ENCODE measurements at regions not wholly inside any gene's neighbourhood (a gene's known extent, or its start where the extent isn't known, plus 50 kb on each side); places are given as distances from the start of the nearest gene placed in this dataset.
"Not testable (repeated sequence)": the region's sequence is repeated elsewhere in the genome, so short reads cannot be mapped to it uniquely, and the experiment has no call there.

DNA sequence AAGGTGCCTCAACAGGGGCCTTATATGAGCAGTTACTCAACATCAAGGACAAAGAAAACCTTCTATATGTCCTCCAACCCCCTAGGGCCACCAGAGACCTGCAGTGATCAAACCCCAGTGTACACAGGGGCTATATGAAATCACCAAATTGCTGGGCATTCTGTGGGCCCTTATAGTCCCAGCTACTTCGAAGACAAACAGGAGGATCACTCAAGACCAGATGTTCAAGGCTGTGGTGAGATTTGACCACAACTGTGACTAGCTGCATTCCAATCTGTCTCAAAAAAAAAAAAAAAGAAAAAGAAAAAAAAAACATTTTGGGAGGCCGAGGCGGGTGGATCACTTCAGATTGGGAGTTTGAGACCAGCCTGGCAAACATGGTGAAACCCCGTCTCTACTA, 51.0 kb upstream of the PRB2 start:
- no peak for DNase-seq (ENCODE audit: low spot score)

DNA sequence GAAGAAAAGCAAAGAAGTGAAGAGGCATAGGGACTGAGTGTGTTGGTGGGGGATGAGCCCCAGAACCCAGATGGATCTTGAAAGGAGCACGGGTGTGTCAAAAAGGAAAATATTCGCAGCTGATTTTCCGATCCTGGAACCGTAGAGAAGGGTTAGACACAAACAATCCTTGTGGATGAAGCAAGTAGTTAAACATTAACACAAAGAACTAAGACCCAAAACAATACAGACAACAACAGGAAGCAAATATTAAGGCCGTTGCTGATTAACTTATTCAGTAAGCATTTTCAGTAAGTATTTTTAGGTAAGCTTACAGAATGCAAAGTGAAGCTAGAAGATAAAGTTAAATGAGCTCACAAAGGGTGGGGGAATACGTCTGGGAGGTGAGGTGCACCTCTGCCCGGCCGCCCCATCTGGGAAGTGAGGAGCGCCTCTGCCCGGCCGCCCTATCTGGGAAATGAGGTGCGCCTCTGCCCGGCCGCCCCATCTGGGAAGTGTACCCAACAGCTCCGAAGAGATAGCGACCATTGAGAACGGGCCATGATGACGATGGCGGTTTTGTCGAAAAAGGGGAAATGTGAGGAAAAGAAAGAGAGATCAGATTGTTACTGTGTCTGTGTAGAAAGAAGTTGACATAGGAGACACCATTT, 62.8 kb upstream of the PRB2 start:
- DNase-seq (ENCODE audit: low spot score) = no peak

DNA sequence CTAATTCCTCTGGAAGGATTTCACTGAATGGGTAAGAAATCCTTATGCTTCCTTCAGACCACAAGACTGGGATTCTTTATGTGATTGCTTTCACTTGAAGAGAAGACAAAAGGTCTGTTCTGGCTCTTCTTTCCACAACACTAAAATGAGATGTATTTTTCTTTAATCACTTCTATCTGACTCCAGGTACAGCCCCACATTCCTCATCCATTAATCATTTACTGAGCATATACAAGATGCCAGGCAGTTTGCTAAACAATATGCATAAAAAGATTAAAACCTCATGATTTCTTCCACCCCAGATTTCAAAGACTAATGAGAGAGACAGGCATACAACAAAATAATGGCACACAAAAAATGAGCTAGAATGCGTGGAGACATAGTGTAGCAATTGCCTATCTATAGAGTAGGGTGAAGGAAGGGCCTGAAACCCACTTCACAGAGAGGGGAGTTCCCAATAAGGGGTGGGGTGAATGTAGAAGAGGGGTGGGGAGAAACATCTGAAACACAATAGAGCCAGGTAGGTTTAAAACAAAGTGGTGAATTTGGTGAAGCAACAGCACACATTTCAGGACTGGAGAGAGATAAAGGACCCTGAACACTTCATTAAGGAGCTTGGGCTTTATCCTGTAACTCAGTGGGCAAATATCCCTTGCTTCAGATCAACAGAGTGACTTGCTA, 65.1 kb upstream of the PRB2 start:
- DNase-seq (ENCODE audit: low spot score) = no peak

DNA sequence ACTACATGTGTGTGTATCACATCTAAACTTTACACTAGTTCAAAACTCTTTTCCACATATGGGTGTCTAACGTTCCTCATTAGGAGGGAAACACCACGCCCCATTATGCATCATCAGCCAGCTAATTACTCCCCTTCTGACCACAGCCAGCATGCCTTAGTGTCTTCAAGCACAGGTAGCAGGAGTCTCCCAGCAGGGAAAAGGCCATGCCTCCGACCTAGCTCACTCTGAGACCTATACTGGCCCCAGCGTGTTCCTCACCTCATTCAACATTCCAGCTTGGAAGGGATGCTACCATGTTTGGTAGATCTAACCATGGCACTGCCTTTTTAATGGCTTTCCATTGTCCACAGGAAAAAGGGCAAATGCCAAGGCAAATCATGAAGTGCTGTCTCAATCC, 66.1 kb upstream of the PRB2 start:
- no peak for DNase-seq (ENCODE audit: low spot score)

DNA sequence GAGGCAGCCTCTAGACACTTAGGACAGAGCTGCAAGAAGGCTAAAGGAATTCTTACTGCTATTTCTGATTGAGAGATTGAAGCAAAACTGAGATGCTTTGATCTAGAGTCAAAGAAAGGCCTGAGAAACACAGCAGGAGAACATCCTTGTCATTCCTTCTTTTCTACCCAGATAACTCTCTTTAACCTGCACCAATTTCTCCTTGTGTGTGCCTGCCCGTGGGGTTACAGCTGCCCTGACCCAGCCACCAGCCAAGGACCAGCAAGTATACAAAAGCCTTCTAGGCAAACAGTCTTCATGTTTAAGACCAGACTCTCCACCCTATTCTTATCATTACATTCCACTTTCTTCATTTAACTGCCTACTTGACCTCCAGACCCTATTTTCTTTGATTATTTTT, 81.7 kb upstream of the PRB2 start:
- no peak for DNase-seq (ENCODE audit: low spot score)

DNA sequence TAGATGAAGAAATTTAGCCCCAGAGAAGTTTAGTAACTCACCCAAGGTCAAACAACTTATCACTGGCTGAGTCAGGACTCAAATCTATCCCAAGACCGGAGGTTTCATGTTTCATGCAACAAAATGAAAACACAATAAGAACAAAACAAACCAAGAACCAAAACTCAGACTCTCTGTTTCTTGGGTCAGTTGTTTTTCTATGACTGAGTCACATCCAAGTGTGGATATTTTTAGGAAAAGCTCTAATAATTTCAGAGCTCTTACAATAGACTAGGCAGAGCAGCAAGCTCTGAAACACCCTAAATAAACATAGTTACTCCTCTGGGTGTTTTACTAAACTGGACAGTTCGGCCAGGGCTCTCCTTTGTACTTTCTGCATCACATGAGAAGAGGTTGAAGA, 87.6 kb upstream of the PRB2 start:
- DNase-seq (ENCODE audit: low spot score) = no peak

DNA sequence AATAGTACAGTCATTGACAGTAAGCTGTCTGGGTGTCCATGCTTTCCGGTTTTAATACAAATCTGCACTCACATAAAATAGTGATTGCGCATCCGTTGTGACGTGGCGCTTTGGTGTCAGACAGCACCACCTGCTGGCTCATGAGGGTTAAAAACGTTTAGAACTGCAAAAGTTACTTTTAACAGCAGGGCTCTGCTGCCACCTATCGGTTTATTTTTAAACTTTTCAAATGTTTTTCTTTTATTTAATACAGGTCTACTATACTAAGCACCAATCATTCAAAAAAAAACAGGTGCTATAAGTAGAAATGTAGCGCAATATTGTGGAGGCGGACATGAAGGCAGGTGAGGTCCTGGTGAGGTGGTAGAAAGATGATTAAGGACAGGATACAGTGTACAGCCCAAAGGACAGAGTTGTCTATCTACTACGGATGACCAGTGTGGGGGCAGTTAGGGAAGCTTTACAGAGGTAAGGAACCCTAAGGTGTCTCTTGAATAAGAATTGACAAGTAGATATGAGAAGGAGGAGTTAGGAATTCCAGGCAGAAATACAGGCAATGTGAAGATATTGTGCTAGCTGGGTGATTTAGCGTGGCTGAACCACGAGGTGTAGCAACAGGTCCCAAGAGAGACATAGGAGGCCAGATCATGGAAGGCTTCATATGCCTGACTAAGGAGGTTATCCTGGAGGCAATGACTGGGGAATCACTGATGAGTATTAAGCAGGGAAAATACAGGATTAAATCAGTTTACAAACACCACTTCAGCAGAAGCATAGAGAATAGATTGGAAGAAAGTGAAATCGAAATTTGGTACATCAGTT, 91.5 kb upstream of the PRB2 start:
- peak; percentile 83 for DNase-seq (ENCODE audit: low spot score)

DNA sequence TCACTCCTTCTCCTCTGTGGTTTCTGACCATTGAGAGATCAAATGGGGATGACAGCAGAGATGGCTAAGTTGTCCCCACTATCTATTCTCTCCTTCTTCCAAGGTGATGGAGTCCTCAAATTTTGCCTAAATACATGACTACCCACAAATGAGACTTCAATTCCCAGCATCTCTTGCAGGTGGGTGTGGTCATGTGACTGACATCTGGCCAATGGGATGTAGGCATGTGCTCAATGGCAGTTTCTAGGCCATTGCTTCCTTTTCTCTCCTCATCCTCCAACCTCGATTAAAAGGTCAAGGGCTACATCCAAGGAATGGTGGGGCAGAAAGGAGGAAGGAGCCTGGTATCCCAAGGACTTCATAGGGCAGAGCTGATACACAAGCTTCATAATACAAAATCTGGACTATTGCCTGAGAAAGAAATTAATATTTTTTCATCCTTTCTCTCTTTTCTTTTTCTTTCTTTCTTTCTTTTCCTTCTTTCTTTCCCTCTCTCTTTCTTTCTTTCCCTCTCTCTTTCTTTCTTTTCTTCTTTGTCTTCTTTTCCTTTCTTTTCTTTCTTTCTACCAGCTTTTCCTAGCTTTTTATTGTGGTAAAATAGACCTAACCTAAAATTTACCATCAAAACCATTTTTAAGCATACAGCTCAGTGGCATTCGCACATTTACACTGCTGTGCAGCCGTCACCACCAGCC, 100.9 kb upstream of the PRB2 start:
- no peak for DNase-seq (ENCODE audit: low spot score)

DNA sequence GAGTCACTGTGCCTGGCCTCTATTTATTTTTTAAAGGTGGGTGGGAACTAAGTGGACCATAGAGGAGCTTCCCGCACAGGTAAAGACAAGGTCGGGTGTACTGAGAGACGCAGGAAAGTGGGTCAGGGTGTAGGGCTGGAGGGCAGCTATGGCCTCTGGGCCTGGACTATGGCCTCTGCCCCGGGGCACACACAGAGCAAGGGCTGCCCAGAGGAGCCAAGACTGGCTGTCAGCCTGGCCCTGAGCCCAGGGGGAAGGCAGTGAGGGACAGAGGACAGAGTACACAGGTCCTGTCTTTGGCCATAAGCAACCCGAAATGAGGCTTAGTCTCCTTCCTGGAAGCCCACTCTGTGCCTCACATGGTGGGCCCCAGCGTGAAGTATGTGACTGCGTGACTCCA, 102.1 kb upstream of the PRB2 start:
- DNase-seq (ENCODE audit: low spot score) = no peak

DNA sequence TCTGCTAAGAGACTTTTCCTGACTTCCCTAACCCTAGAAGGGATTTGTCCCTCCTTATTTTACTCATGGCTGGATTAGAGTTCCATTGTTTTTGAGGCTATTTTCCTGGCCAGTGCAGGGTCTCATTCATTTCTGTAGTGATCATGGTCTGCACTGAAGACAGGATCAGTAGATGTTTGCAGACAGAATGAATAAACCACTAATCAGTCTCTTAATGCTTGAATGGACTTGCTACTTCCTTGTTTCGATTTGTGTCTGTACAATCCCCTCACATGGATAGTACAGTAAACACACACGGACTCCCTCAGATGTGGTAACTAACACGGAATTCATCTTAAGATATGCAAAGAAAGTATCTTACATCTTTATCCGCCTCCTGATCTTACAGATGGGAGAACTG, 102.6 kb upstream of the PRB2 start:
- DNase-seq (ENCODE audit: low spot score) = no peak

DNA sequence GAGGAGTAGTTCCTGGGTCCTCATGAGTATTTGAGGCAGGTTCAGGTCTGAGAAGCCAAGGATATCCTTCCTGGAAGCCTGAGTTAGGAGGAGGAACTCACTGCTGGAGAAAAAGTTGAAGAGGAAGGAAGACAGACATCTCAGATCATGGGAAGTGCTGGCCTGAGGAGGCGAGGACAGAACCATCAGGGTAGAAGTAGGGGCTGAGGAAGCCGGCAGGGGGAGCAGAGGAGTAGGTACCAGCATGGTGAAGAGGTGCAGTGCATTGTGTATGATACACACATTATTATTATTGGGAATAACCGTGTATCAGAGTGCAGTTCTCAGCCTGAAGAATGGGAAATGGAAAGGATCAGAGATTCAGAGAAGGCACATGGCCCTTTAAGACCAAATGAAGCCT, 103.2 kb upstream of the PRB2 start:
- not testable (repeated sequence) for DNase-seq (ENCODE audit: low spot score)

DNA sequence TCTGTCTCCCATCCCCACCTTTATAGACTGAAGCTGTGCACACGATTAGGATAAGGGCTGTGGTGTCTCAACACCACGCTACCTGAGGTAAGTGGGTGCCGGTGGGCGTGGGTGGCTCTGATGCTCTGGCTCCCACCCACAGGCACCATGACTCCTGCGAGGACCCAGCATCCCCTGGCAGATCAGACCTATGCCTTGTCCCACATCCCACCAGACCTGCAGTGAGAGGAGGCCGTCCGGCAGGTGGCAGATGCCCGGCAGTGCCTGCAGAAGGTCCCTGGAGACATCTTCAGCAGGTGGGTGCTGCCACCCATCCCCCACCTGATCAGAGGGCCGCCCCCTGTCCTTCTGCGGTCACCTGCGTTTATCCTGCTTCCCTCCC, 104.4 kb upstream of the PRB2 start:
- no peak for DNase-seq (ENCODE audit: low spot score)

DNA sequence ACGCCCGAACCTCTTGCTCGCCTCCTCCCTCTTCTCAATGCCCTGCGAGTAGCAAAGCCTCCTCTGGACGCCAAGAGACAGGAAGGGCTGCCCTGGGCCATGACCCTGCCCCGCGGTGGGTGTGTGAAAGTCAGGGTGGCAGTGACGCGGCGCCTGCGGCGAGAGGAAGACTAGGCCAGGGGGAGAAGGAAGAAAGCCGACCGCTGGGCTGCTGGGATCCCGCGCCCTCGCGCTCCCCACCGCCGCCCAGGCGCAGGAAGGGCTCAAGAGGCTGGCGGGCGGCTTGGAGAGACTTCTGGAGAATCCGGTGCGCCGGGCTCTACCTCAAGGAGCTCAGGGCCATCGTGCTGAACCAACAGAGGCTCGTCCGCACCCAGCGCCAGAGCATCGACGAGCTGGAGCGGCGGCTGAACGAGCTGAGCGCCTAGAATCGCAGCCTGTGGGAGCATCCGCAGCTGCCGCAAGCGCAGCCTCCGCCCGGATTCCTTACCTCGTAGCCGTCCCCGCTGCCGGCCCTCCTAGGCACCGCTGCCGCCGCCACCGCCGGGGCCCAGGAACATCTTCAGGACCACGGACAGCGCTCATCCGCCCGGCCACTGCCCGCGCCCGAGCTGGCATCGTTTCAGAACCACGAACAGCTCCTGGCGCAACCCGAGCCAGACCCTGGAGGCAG, 105.0 kb upstream of the PRB2 start:
- DNase-seq (ENCODE audit: low spot score) = peak; percentile 84

DNA sequence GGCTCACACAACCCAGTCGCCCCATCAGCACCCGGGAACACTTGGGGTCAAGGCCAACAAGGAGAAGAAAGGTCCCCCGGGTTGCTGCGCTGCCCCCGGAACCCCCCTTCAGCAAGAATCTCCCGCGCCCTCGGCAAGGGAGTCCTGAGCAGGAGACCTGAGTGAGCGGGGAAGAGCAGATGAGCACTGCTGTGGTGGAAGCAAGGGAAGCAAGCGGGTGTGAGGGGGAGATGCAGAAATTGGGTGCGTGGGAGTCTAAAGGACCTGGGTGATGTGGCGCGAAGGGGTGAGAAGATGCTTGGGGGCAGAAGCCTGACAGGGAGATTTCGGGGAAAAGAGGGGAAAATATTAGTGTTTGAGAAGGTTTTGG, 105.5 kb upstream of the PRB2 start:
- DNase-seq (ENCODE audit: low spot score) = no peak

DNA sequence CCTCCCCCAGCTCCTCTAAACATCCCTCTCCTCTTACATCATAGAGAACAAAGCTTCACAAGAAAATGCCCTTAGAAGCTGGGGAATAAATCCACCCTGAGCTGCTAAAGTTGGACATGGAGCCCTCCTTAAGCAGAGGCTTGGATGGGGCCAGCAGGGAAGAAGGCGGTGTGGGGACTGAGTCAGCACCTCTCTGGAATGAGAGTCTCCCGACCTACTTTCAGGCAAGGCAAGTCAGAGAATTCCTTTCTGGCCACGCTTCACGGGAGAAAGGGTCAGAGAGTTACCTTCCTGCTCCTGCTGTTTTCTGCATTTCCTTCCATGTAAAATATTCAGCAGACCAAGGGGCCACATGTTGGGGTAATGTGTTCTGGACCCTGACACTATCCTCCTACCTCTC, 113.3 kb upstream of the PRB2 start:
- no peak for DNase-seq (ENCODE audit: low spot score)

DNA sequence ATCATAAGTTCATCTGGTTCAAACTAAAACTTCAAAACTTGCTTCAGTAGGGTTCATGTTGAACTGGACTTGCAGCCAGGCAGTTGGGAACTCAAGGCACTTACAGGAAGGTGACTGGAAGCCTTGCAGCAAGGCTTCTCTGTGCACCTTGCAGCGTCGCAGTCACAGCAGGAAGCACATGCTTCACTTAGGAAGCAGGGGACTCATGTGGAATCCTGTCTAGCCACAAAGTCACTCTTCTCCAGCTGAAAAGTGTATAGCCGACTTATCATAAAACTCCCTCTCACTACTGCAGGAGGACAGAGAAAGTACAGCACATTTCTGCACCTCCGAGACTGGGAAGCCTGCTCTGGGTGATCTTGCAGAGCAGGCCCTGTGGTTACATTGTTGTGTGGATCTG, 114.0 kb upstream of the PRB2 start:
- DNase-seq (ENCODE audit: low spot score) = no peak

DNA sequence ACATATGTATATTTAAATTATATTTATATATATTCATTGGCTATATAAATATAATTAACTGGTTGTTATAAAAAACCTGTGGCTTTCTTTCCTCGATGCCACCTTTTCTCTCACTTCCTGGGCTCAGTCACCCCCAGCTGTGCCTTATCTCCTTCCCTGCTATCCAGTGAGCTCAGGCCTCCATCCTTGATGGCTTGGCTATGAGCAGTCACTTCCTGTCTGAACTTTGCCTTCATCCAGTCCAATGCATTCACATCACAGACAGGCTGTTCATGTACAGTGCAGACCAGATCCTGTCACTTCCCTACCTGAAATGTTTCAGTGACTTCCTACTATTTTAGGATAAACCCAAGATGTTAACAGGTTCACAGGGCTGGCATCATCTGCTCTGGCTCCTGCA, 115.3 kb upstream of the PRB2 start:
- no peak for DNase-seq (ENCODE audit: low spot score)

DNA sequence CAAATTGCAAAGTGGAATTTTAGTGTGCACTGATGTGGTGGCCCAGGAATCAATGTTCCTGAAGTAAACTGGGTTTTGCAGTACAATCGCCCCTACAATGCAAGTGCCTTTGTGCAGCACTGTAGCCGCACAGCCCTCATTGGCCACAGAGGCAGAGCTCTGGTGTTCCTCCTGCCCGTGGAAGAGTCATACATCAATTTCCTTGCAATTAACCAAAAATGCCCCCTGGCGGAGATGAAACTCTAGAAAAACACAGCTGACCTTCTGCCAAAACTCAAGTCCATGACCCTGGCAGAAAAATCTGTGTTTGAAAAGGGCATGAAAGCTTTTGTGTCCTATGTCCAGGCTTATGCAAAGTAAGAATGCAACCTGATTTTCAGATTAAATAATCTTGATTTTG, 117.9 kb upstream of the PRB2 start:
- DNase-seq (ENCODE audit: low spot score) = no peak

DNA sequence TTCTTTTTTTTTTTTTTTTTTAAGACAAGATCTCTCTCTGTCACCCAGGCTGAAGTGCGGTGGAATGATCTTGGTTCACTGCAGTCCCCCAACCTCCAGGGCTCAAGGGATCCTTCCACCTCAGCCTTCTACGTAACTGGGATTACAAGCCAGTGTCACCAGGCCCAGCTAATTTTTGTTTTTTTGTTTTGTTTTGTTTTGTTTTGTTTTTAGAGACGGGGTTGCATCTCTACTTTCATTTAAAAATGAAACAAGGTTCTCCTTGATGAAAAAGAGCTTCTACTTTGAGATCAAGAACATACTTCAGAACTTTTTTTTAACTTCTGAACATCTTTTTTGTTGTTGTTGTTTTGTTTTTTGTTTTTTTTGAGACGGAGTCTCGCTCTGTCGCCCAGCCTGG, 121.7 kb upstream of the PRB2 start:
- DNase-seq (ENCODE audit: low spot score) = no peak

DNA sequence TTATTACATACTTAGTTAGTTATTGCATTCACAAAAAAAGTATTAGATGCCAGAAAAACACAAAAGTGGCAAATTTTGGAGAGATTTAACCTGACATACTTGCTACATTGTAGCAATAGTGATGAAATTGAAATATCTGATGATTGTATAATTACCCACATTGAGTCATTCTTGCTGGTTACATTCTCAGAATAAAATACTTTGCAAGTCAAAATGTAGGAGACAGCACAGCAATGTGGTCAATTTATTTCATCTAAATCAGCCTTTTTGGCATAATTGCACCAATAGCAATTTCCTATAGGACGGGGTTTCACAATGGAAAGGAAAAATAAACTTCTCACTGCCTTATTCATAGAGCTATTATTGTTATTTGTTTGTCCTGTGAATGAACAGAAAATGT, 125.0 kb upstream of the ETV6 start:
- no peak for DNase-seq (ENCODE audit: low spot score)

DNA sequence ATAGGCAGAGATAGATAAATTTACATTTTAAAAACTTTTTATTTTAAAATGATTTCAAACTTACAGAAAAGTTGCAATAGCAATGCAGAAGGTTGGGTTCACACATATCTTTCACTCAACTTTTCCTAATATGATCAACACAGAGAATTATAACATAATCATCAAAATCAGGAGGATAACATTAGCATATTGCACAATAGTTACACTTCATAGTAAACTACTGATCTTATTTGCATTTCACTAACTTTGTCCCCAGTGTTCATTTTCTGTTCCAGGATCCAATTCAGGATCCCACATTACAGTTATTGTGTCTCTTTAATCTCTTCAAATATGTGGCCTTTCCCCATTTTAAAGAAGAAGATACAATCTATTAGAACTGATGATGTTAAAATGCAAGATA, 115.4 kb upstream of the ETV6 start:
- DNase-seq (ENCODE audit: low spot score) = no peak

DNA sequence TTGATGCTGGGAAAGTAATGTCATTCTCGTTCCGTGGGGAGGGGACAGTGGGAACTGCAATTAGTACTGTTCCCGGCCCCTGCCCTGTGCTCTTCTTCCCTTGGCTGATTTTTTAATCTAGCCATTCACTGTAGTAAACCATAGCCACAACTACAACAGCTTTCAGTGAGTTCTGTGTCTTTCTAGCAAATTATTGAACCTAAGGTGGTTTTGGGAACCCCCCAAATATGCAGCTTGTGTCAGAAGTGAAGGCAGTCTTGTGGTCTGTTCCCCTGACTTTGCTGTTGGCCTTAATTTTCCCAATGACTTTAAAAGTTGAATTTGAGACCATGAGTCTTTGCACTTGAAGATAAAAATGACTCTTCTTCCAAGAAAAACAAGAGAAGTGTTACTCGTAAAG, 114.3 kb upstream of the ETV6 start:
- DNase-seq (ENCODE audit: low spot score) = no peak

All from ureter (tissue), 1 donor.